ENCODE measurements at regions not wholly inside any gene's neighbourhood (a gene's known extent, or its start where the extent isn't known, plus 50 kb on each side); places are given as distances from the start of the nearest gene placed in this dataset.

DNA sequence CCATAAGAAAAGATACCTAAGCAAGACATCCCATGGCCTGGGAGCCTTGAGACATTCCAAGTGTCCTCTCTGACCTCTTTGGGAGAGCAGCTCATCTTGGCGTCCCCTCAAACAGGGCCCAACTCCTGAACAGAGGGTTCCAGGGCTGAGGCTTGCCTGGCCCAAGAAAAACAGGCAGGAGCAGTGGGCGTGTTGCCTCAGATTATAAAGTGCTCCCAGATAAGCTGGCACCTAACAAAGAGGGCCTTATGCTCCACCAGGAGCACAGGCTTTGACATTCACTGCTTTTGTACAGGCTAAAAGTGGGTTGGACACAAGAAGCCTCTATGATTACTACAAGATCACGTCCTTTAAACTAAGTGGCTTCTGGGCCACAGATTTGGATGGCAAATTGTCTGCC lies 193.1 kb downstream of the FGFR2 start:
- no peak overlapping the region for H3K27ac ChIP-seq
- TF ChIP-seq, protein P1, sequence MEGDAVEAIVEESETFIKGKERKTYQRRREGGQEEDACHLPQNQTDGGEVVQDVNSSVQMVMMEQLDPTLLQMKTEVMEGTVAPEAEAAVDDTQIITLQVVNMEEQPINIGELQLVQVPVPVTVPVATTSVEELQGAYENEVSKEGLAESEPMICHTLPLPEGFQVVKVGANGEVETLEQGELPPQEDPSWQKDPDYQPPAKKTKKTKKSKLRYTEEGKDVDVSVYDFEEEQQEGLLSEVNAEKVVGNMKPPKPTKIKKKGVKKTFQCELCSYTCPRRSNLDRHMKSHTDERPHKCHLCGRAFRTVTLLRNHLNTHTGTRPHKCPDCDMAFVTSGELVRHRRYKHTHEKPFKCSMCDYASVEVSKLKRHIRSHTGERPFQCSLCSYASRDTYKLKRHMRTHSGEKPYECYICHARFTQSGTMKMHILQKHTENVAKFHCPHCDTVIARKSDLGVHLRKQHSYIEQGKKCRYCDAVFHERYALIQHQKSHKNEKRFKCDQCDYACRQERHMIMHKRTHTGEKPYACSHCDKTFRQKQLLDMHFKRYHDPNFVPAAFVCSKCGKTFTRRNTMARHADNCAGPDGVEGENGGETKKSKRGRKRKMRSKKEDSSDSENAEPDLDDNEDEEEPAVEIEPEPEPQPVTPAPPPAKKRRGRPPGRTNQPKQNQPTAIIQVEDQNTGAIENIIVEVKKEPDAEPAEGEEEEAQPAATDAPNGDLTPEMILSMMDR (IDR thresholded peaks at IDR 0.05), result no peak
- no peak for DNase-seq (ENCODE audit: low spot score)
- H3K4me3 ChIP-seq, result no peak overlapping the region

DNA sequence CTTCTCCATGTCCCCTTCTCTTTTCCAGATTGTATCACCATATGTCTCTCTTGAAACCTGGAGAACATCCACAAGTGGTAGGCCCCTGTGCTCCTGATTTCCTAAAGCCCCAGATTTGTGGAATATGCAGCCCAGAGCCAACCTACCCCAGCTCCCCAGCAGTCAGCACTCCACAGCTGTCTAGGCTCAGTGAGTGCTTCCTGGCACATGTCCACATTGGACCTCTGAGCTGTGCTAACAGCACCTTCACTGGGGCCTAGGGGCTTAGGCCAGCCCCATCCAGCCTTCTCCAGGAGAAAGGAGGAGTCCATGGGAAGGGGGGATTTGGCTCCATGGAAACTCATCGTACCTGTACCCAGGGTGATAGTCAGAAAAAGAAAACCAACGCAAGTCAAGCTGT lies 192.7 kb downstream of the FGFR2 start:
- no peak for DNase-seq (ENCODE audit: low spot score)
- Histone ChIP-seq H3K27ac (no peak overlapping the region), H3K4me3 (no peak overlapping the region)
- TF ChIP-seq, protein P1 (IDR thresholded peaks at IDR 0.05), result no peak

DNA sequence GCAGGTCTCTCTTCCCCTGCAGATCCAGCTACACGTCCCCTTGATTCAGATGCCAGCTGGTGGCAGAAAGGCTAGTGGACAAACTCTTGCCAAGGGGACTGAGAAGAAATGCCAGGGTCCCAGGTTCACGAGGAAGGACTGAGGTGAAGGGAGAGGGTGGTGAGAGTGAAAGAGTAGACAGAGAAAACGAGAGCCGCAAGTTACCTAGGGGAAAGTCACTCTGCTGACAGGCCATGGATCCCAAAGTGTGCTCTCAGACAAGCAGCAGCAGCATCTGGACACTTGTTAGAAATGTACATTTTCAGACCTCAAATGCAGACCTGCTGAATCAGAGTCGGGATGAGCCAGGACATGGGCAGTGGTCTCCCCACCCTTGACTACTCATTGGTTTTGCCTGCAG lies 192.3 kb downstream of the FGFR2 start:
- H3K4me3 ChIP-seq, result no peak overlapping the region
- H3K27ac ChIP-seq, result no peak overlapping the region
- TF ChIP-seq, protein P1 (IDR thresholded peaks at IDR 0.05), result no peak
- DNase-seq (ENCODE audit: low spot score), result no peak

DNA sequence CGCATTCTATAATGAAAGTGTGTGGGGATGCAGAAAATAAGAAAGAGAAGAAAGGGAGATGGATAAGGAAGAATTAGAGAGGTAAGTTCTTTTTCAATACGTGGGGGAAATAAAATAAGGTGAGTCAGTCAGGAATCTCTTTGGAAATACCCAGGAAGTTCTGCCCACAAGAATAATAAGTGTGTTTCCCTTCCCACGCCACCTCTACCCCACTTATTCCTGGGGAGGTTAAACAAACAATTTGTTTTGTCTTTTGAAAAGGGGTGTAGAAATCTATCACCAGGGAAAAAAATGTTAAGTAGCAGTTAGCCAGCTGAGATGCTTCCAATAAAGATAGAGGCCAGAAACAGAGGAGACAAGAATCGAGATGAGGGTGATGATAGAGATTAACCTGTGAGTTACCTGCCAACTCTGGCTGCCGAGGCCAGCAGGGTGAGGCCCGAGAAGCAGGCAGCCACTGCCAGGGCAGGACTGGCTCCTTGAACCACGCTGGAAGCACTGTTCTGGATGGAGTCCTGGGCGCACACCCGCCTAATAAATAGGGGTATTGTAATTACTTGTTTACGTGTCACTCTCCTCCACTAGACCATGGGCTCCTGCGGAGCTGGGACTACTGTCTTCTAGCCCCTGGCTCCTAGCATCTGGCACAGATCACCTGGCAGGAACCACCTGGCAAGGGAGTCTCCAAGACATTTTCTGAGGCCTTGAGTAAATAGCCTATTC lies 191.3 kb downstream of the FGFR2 start:
- TF ChIP-seq, protein P1 (IDR thresholded peaks at IDR 0.05), result no peak
- DNase-seq (ENCODE audit: low spot score), result no peak
- no peak overlapping the region for H3K4me3 ChIP-seq
- no peak overlapping the region for H3K27ac ChIP-seq

DNA sequence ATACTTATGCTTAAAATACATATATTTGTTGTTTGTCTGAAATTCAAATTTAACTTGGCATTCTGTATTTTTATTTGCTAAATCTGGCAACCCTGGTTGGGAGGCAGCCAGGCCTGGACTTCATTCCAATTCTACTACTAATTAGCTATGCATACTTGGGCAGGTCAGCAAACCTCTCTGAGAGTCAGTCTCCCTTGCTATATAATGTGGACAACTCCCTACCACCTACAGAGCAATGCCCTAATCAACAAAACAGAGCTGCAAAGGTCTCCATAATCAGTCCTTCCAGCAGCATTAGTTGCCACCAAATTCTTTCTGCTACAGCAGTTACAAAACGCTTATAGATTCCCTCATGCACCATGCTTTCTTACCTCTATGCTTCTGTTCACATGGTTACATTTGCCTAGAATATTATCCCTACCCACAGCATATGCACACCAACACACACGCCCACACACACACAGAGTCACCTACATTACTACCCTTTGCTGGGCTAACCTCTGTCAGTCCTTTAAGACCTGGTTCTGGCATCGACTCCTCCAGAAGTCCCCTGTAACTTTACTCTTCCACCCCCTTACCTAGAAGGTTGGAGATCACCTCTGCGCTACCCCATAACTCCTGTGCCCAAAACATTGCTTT lies 188.7 kb downstream of the FGFR2 start:
- no peak overlapping the region for H3K4me3 ChIP-seq
- no peak for DNase-seq (ENCODE audit: low spot score)
- TF ChIP-seq, protein P1 (IDR thresholded peaks at IDR 0.05), result no peak
- no peak overlapping the region for H3K27ac ChIP-seq

DNA sequence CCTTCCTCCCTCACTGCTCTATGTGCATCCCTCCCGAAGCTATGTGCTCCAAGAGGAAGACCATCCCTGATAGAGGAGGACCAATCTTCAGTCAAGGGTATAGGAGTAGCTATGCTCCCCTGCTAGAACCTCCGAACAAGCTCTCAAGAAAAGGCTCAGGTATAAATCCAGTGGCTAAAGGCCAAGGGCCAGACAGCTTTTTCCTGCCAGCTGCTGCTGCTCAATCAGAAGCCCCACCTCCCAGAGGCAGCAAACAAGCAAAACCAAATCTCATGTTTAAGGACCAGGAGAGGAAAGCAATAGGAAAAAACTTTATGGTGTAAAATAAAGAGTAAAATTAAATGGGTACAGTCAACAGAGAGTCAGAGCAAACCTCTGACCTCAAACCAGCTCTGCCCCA lies 187.2 kb downstream of the FGFR2 start:
- TF ChIP-seq, protein P1 (IDR thresholded peaks at IDR 0.05), result no peak
- no peak overlapping the region for H3K4me3 ChIP-seq
- no peak for DNase-seq (ENCODE audit: low spot score)
- H3K27ac ChIP-seq, result no peak overlapping the region

DNA sequence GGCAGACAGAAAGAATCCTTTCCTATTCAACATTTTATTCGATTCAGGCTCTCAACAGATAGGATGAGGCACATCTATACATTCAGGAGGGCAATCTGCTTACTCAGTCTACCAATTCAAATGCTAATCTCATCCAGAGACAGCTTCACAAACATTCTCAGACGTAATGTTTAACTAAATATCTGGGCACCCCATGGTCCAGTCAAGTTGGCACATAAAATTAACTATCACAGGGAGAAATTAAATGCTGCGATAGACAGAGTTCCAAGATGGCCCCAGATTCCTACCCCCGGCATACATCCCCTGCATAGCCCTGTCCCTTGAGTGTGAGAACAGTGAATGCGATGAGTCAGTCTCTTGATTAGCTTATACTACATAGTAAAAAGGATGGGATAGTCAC lies 184.3 kb downstream of the FGFR2 start:
- H3K4me3 ChIP-seq, result no peak overlapping the region
- TF ChIP-seq, protein P1 (IDR thresholded peaks at IDR 0.05), result no peak
- DNase-seq (ENCODE audit: low spot score), result no peak
- H3K27ac ChIP-seq, result no peak overlapping the region
